Vagina (tissue), 2 donors: ENCODE measurements at regions not wholly inside any gene's neighbourhood (a gene's known extent, or its start where the extent isn't known, plus 50 kb on each side); places are given as distances from the start of the nearest gene placed in this dataset.

ENCODE experiments used
- CTCF ChIP-seq, 3 experiments: fragments of 450-650 bp in 2 of 3; fragments of 200-600 bp in 1 of 3; sonication (generic) in 1 of 3; IDR thresholded peaks; one replicate each; pipeline ENCODE4 v1.5.1; 2017 to 2019; ENCODE audit warnings: antibody characterized with exemption in 3 of 3, mild to moderate bottlenecking in 2 of 3, moderate library complexity in 2 of 3
- POLR2A ChIP-seq, 2 donors: fragments of 450-650 bp; IDR thresholded peaks; one replicate each; pipeline ENCODE4 v1.6.1; 2017; ENCODE audit warnings: antibody characterized with exemption in 2 of 2, mild to moderate bottlenecking in 2 of 2, moderate library complexity in 2 of 2

DNA sequence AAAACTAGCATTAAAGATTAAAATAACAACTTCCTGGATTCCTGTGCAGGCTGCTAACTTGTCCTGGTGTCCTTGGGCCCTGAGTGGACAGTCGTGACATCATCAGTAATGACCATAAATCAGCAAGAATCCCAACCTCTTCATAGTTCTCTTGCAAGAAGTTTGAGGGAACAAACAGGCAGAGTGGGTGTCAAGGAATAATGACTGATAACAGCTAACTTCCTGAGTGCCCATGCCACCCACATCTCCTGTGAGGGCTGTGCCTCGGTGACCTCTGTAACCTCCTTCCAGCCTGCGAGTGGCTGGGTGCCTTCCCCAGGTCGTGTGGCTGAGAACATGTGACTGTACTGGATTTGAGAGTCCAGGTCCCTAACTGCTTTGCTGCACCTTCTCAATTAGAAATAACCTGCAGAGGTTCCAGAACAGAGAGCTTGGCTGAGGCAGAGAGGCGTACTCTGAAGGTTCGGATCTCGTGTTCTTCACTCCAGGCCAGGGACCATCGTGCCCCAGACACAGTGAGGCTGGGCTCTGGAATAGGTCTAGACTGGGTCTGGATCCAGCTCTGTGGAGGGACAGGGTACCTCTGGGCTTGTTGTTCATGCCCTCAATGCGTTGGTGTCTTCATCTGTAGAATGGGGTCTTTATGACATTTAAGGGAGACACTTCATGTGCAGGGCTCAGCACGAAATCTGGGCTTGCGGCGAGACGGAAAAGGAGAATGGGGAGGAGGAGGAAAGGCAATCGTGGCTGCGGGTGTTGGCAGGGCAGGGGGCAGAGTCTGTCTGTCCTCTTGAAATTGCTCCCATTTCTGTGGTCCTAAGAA lies 313.1 kb upstream of the ZNF32 start:
- TF ChIP-seq CTCF (IDR thresholded peaks at IDR 0.05) = no peak
- TF ChIP-seq POLR2A (IDR thresholded peaks at IDR 0.05) = no peak
